Stimulated activated CD4-positive, alpha-beta T cell treated with anti-CD3 and anti-CD28 coated beads, Interleukin-2, amount 100 ng/mL, for 4 hours (primary cell): ENCODE measurements at regions not wholly inside any gene's neighbourhood (a gene's known extent, or its start where the extent isn't known, plus 50 kb on each side); places are given as distances from the start of the nearest gene placed in this dataset.

Experiments used
- DNase-seq: peaks from one replicate; pipeline ENCODE4 v3.0.0-alpha.2; 2020; ENCODE audit warnings: low read depth

- DNase-seq = no peak
Measured at GRCh38 chr2:176648700-176649297, 379.6 kb downstream of the MTX2 start.

GRCh38 chr2:176650104-176650837 is 381.0 kb downstream of the MTX2 start:
- no peak for DNase-seq

- DNase-seq = no peak
Measured at GRCh38 chr2:176650838-176651555, 381.8 kb downstream of the MTX2 start.

- DNase-seq = no peak
Measured at GRCh38 chr2:176652300-176653182, 383.3 kb downstream of the MTX2 start.

GRCh38 chr2:176653479-176654443 is 384.5 kb downstream of the MTX2 start:
- DNase-seq = no peak

GRCh38 chr2:176656038-176656775 is 387.0 kb downstream of the MTX2 start:
- no peak for DNase-seq

GRCh38 chr2:176656776-176657140 is 387.5 kb downstream of the MTX2 start:
- no peak for DNase-seq

- no peak for DNase-seq
Measured at GRCh38 chr2:176657393-176657792, 388.2 kb downstream of the MTX2 start.

GRCh38 chr2:176658708-176659107 is 389.5 kb downstream of the MTX2 start:
- no peak for DNase-seq

- DNase-seq = no peak
Measured at GRCh38 chr2:176662753-176663152, 393.5 kb downstream of the MTX2 start.

GRCh38 chr2:176664478-176664877 is 395.2 kb downstream of the MTX2 start:
- DNase-seq = no peak

GRCh38 chr2:176665086-176665485 is 395.8 kb downstream of the MTX2 start:
- DNase-seq = no peak

- DNase-seq = no peak
Measured at GRCh38 chr2:176668912-176669311, 399.7 kb downstream of the MTX2 start.

GRCh38 chr2:176669398-176670174 is 400.3 kb downstream of the MTX2 start:
- DNase-seq = no peak

GRCh38 chr2:176675271-176675949 is 406.2 kb downstream of the MTX2 start:
- no peak for DNase-seq

GRCh38 chr2:176677746-176678265 is 408.6 kb downstream of the MTX2 start:
- DNase-seq = no peak

GRCh38 chr2:176678571-176678970 is 409.3 kb downstream of the MTX2 start:
- no peak for DNase-seq

GRCh38 chr2:176679061-176679669 is 409.9 kb downstream of the MTX2 start:
- DNase-seq = no peak
